ENCODE measurements at regions not wholly inside any gene's neighbourhood (a gene's known extent, or its start where the extent isn't known, plus 50 kb on each side); places are given as distances from the start of the nearest gene placed in this dataset.

DNA sequence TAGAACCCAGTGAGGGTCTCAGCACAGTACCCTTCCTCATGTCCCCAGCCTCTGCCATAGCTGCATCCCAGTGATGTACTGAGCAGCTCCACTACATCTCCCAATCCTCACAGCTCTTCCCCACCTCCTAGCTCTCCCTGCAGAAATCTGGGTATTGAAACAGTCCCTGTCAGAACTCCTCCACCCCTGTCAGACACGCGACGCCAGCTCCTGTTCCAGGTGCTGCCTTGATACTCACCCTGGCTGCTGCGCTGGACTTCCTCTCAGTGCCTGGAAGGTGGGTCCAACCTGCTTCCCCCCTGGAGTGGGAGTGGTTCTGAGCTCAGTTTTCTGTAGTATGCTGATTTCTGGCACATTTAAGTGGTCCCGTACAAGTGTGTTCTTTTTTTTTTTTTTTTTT is 160.9 kb upstream of the SLCO3A1 start (continued):
- TF ChIP-seq NANOG (IDR thresholded peaks at IDR 0.05; ENCODE audit: borderline replicate concordance) = no peak

DNA sequence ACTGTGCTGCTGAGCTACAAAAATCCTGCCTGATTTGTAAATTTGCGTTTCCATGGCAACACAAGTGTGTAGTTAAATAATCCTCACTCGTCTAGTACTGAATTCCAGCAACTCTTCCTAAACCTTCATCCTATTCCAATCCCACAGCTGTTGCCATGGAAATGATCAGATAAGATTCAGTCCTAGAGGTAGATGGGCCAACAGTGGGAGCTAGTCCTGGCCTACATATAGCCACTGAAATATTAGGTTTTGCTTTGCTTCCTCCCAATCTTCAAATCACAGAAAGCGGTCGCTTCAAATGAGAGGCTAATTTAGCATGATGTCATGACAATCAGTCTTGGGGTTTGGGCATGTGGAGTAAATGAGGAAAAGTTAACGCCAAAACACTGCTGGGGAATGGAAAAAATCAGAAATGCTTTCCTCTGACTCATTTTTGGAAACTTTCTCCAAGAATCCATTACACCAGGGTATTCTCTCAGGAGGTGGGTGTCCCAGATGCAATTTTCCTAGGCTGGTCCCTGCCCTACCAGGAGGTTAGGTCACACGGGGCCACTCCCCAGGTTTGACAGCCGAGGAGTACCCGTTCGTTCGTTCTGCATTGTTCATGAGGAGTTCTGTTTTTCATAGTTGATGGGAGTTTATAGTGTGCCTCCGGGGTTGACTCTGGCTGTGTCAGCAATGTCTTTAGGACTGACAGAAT is 159.2 kb upstream of the SLCO3A1 start:
- H3K4me1 ChIP-seq (ENCODE audit: insufficient read depth) = no peaks in the 10 kb centered on the region
- no peaks in the 10 kb centered on the region for H4K20me1 ChIP-seq (replicated peaks; ENCODE audit: insufficient read depth)
- Mint-ChIP-seq H3K4me3 (no peak overlapping the region), H3K27me3 (ENCODE audit: insufficient read depth, low read depth, poor library complexity) (peaks cover 2% of the 10 kb centered on the region), H3K36me3 (ENCODE audit: low read depth) (no peaks in the 10 kb centered on the region), H3K27ac (no peak overlapping the region), H3K9me3 (no peaks in the 10 kb centered on the region), H3K4me1 (no peaks in the 10 kb centered on the region)
- no peak for ATAC-seq
- H3K4me2 ChIP-seq = no peak overlapping the region
- DNase-seq (ENCODE audit: low spot score) = peak; percentile 13
- no peaks in the 10 kb centered on the region for H3K27me3 ChIP-seq (ENCODE audit: insufficient read depth)
- TF ChIP-seq CREB1 (CRISPR knock-in tag; IDR thresholded peaks at IDR 0.05; ENCODE audit: low read depth) = no peak
- TF ChIP-seq, protein P1, sequence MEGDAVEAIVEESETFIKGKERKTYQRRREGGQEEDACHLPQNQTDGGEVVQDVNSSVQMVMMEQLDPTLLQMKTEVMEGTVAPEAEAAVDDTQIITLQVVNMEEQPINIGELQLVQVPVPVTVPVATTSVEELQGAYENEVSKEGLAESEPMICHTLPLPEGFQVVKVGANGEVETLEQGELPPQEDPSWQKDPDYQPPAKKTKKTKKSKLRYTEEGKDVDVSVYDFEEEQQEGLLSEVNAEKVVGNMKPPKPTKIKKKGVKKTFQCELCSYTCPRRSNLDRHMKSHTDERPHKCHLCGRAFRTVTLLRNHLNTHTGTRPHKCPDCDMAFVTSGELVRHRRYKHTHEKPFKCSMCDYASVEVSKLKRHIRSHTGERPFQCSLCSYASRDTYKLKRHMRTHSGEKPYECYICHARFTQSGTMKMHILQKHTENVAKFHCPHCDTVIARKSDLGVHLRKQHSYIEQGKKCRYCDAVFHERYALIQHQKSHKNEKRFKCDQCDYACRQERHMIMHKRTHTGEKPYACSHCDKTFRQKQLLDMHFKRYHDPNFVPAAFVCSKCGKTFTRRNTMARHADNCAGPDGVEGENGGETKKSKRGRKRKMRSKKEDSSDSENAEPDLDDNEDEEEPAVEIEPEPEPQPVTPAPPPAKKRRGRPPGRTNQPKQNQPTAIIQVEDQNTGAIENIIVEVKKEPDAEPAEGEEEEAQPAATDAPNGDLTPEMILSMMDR (conservative IDR thresholded peaks at IDR 0.05; ENCODE audit: low read depth in 2 of 2) = no peak
- no peak for TF ChIP-seq NANOG (IDR thresholded peaks at IDR 0.05; ENCODE audit: borderline replicate concordance)
- TF ChIP-seq ZNF114 (CRISPR knock-in tag; IDR thresholded peaks at IDR 0.05) = no peak
- TF ChIP-seq POLR2AphosphoS5 (IDR thresholded peaks at IDR 0.05; ENCODE audit: low read depth) = no peak
- TF ChIP-seq STAT1 (IDR thresholded peaks at IDR 0.05; ENCODE audit: unreplicated experiment) = no peak
- no peak for TF ChIP-seq ZNF331 (CRISPR knock-in tag; IDR thresholded peaks at IDR 0.05; ENCODE audit: low read depth)
- TF ChIP-seq, protein P2, sequence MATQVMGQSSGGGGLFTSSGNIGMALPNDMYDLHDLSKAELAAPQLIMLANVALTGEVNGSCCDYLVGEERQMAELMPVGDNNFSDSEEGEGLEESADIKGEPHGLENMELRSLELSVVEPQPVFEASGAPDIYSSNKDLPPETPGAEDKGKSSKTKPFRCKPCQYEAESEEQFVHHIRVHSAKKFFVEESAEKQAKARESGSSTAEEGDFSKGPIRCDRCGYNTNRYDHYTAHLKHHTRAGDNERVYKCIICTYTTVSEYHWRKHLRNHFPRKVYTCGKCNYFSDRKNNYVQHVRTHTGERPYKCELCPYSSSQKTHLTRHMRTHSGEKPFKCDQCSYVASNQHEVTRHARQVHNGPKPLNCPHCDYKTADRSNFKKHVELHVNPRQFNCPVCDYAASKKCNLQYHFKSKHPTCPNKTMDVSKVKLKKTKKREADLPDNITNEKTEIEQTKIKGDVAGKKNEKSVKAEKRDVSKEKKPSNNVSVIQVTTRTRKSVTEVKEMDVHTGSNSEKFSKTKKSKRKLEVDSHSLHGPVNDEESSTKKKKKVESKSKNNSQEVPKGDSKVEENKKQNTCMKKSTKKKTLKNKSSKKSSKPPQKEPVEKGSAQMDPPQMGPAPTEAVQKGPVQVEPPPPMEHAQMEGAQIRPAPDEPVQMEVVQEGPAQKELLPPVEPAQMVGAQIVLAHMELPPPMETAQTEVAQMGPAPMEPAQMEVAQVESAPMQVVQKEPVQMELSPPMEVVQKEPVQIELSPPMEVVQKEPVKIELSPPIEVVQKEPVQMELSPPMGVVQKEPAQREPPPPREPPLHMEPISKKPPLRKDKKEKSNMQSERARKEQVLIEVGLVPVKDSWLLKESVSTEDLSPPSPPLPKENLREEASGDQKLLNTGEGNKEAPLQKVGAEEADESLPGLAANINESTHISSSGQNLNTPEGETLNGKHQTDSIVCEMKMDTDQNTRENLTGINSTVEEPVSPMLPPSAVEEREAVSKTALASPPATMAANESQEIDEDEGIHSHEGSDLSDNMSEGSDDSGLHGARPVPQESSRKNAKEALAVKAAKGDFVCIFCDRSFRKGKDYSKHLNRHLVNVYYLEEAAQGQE (IDR thresholded peaks at IDR 0.05; ENCODE audit: unreplicated experiment) = no peak
- TF ChIP-seq, protein P3, sequence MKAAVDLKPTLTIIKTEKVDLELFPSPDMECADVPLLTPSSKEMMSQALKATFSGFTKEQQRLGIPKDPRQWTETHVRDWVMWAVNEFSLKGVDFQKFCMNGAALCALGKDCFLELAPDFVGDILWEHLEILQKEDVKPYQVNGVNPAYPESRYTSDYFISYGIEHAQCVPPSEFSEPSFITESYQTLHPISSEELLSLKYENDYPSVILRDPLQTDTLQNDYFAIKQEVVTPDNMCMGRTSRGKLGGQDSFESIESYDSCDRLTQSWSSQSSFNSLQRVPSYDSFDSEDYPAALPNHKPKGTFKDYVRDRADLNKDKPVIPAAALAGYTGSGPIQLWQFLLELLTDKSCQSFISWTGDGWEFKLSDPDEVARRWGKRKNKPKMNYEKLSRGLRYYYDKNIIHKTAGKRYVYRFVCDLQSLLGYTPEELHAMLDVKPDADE (IDR thresholded peaks at IDR 0.05) = no peak
- TF ChIP-seq, protein P4, sequence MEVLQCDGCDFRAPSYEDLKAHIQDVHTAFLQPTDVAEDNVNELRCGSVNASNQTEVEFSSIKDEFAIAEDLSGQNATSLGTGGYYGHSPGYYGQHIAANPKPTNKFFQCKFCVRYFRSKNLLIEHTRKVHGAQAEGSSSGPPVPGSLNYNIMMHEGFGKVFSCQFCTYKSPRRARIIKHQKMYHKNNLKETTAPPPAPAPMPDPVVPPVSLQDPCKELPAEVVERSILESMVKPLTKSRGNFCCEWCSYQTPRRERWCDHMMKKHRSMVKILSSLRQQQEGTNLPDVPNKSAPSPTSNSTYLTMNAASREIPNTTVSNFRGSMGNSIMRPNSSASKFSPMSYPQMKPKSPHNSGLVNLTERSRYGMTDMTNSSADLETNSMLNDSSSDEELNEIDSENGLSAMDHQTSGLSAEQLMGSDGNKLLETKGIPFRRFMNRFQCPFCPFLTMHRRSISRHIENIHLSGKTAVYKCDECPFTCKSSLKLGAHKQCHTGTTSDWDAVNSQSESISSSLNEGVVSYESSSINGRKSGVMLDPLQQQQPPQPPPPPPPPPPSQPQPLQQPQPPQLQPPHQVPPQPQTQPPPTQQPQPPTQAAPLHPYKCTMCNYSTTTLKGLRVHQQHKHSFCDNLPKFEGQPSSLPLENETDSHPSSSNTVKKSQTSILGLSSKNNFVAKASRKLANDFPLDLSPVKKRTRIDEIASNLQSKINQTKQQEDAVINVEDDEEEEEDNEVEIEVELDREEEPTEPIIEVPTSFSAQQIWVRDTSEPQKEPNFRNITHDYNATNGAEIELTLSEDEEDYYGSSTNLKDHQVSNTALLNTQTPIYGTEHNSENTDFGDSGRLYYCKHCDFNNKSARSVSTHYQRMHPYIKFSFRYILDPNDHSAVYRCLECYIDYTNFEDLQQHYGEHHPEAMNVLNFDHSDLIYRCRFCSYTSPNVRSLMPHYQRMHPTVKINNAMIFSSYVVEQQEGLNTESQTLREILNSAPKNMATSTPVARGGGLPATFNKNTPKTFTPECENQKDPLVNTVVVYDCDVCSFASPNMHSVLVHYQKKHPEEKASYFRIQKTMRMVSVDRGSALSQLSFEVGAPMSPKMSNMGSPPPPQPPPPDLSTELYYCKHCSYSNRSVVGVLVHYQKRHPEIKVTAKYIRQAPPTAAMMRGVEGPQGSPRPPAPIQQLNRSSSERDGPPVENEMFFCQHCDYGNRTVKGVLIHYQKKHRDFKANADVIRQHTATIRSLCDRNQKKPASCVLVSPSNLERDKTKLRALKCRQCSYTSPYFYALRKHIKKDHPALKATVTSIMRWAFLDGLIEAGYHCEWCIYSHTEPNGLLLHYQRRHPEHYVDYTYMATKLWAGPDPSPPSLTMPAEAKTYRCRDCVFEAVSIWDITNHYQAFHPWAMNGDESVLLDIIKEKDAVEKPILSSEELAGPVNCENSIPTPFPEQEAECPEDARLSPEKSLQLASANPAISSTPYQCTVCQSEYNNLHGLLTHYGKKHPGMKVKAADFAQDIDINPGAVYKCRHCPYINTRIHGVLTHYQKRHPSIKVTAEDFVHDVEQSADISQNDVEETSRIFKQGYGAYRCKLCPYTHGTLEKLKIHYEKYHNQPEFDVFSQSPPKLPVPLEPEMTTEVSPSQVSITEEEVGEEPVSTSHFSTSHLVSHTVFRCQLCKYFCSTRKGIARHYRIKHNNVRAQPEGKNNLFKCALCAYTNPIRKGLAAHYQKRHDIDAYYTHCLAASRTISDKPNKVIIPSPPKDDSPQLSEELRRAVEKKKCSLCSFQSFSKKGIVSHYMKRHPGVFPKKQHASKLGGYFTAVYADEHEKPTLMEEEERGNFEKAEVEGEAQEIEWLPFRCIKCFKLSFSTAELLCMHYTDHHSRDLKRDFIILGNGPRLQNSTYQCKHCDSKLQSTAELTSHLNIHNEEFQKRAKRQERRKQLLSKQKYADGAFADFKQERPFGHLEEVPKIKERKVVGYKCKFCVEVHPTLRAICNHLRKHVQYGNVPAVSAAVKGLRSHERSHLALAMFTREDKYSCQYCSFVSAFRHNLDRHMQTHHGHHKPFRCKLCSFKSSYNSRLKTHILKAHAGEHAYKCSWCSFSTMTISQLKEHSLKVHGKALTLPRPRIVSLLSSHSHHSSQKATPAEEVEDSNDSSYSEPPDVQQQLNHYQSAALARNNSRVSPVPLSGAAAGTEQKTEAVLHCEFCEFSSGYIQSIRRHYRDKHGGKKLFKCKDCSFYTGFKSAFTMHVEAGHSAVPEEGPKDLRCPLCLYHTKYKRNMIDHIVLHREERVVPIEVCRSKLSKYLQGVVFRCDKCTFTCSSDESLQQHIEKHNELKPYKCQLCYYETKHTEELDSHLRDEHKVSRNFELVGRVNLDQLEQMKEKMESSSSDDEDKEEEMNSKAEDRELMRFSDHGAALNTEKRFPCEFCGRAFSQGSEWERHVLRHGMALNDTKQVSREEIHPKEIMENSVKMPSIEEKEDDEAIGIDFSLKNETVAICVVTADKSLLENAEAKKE (CRISPR knock-in tag; IDR thresholded peaks at IDR 0.05) = no peak
- TF ChIP-seq EZH2phosphoT487 (IDR thresholded peaks at IDR 0.05; ENCODE audit: unreplicated experiment) = no peak
- no peak for TF ChIP-seq JUNB (IDR thresholded peaks at IDR 0.05; ENCODE audit: unreplicated experiment)
- TF ChIP-seq EZH2 (IDR thresholded peaks at IDR 0.05; ENCODE audit: low read depth, unreplicated experiment) = no peak
- no peak overlapping the region for H2AFZ ChIP-seq
- no peaks in the 10 kb centered on the region for H3K9me2 ChIP-seq (ENCODE audit: insufficient read depth)
- no peak overlapping the region for H3K27ac ChIP-seq (ENCODE audit: low read depth)
- no peaks in the 10 kb centered on the region for H3F3A ChIP-seq (replicated peaks; ENCODE audit: low read depth)
- no peaks in the 10 kb centered on the region for H3K79me2 ChIP-seq (replicated peaks; ENCODE audit: insufficient read depth)
- H3K4me3 ChIP-seq = no peak overlapping the region
- no peaks in the 10 kb centered on the region for H3K36me3 ChIP-seq (ENCODE audit: insufficient read depth)
